Adipocyte (in vitro differentiated cells): ENCODE measurements at regions not wholly inside any gene's neighbourhood (a gene's known extent, or its start where the extent isn't known, plus 50 kb on each side); places are given as distances from the start of the nearest gene placed in this dataset.

ENCODE experiments used
- DNase-seq: peaks from one replicate; pipeline ENCODE4 v3.0.0-alpha.2; 2015; ENCODE audit warnings: low read depth
- H3K27me3 ChIP-seq: replicated peaks from 2 replicates; pipeline ENCODE4 v1.7.0; 2013; ENCODE audit warnings: mild to moderate bottlenecking, low read length, moderate library complexity; ENCODE audit not compliant: control insufficient read depth, insufficient read depth
- H3K36me3 ChIP-seq: 2 replicates; pipeline ENCODE4 v1.7.0; 2013; ENCODE audit warnings: low read length, mild to moderate bottlenecking, moderate library complexity; ENCODE audit not compliant: control insufficient read depth, insufficient read depth, severe bottlenecking
- H3K4me1 ChIP-seq: 2 replicates; pipeline ENCODE4 v1.7.0; 2013; ENCODE audit warnings: mild to moderate bottlenecking, low read length, moderate library complexity; ENCODE audit not compliant: control insufficient read depth, insufficient read depth
- H3K4me3 ChIP-seq: 2 replicates; pipeline ENCODE4 v1.7.0; 2013; ENCODE audit warnings: mild to moderate bottlenecking, low read length, moderate library complexity
- H3K9ac ChIP-seq: 2 replicates; pipeline ENCODE4 v1.7.0; 2013; ENCODE audit warnings: mild to moderate bottlenecking, low read length, moderate library complexity
- H3K9me3 ChIP-seq: 2 replicates; pipeline ENCODE4 v1.7.0; 2013; ENCODE audit warnings: mild to moderate bottlenecking, low read length, moderate library complexity; ENCODE audit not compliant: control insufficient read depth

DNA sequence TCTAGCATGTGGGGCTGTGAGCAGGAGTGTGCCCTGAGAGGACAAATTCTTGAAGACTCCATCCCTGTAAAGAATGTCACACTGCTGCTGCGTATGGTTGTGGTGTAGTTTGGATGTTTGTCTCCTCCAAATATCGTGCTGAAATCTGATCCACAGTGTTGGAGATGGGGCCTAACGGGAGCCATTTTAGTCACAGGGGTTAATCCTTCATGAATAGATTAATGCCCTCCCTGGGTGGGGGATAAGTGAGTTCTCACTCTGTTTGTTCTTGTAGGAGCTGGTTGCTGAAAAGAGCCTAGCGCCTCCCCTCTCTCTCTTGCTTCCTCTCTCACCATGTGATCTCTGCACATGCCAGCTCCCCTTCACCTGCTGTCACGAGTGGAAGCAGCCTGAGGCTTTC, 94.5 kb upstream of the VASH1 start:
- no peaks in the 10 kb centered on the region for H3K36me3 ChIP-seq
- H3K4me1 ChIP-seq, result no peaks in the 10 kb centered on the region
- no peak for DNase-seq
- H3K27me3 ChIP-seq, result no peaks in the 10 kb centered on the region
- no peak overlapping the region for H3K9ac ChIP-seq
- no peak overlapping the region for H3K4me3 ChIP-seq
- H3K9me3 ChIP-seq, result peaks cover 6% of the 10 kb centered on the region

DNA sequence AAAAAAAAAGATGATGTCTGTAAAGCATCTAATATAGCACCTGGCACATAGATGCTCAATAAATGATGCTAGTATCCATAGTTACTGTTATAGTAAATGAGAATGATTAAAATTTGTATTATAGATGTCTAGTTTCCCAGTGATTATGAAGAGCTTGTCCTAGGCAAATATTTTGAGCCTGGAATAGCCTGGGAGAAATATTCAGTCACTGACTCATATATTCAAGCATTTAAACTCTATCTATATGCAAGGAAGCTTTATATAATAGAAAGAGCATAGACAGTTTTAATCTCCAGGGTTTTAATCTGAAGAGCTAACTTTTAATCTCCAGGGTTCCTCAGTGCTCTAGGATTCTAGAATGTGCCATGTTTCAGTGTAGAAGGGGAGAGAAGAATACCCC, 91.5 kb upstream of the VASH1 start:
- peaks cover 6% of the 10 kb centered on the region for H3K9me3 ChIP-seq
- no peak overlapping the region for H3K4me3 ChIP-seq
- DNase-seq, result peak; percentile 1
- peaks cover 13% of the 10 kb centered on the region for H3K27me3 ChIP-seq
- H3K36me3 ChIP-seq, result no peaks in the 10 kb centered on the region
- H3K4me1 ChIP-seq, result no peaks in the 10 kb centered on the region
- H3K9ac ChIP-seq, result no peak overlapping the region

DNA sequence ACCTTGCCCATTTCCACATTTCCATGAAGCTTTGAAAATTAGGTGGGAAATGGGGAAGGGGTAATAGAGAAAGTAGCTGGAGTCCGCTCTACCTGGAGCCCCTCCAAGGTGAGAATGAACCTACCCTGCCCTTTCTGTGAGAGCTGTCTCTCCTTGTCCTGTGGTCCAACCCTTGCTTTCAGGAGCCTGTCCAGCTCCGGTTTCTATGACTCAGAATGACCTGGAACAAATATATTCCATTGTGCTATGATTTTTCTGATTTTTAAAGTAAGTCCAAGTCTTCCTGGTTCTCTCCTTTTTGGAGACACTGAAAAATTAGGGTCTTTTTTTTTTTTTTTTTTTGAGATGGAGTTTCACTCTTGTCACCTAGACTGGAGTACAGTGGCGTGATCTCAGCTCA, 89.1 kb upstream of the VASH1 start:
- Histone ChIP-seq H3K9ac (no peak overlapping the region), H3K36me3 (no peaks in the 10 kb centered on the region), H3K4me3 (no peak overlapping the region), H3K27me3 (peaks cover 18% of the 10 kb centered on the region), H3K4me1 (no peaks in the 10 kb centered on the region), H3K9me3 (peaks cover 6% of the 10 kb centered on the region)
- no peak for DNase-seq

DNA sequence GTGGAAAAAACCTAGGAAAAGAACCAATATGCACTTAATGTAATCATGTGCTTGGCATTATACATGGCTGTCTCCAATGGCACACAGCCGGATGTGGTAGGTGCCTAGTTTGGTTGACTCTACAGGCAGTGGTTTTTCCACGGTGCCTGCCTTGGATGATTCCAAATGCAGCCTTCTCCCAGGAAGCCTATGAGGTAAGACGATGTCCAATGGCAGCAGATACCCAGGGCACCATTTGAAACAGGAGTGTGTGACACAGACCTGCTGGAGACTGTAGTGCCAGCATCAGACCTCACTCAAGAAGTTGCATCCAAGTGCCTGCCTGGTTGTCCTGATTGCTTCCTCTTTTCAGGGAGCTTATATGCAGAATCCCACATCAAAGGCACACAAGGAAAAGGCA, 88.0 kb upstream of the VASH1 start:
- Histone ChIP-seq H3K4me3 (no peak overlapping the region), H3K36me3 (no peaks in the 10 kb centered on the region), H3K4me1 (no peaks in the 10 kb centered on the region), H3K9me3 (peaks cover 6% of the 10 kb centered on the region), H3K9ac (no peak overlapping the region), H3K27me3 (peaks cover 18% of the 10 kb centered on the region)
- DNase-seq, result no peak

DNA sequence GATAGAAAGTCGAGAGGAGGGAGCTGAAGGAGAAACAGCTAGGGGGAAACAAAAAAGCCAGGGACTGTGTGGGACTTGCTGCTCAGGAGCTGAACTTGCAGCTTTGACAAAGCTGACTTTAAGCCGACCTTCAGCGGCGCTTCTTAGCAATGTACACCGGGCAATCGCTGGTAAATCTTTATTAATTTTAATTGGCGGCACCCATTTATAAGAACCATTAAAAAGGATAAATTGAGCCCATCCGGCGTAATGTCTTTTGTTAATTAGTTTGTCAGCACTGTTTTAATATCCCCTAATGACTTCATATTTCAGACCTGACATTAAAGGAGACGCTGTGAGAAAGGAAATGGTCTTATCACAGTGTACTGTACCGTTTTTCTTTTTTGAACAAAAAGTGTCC, 86.2 kb upstream of the VASH1 start:
- H3K36me3 ChIP-seq, result no peaks in the 10 kb centered on the region
- peaks cover 18% of the 10 kb centered on the region for H3K27me3 ChIP-seq
- no peaks in the 10 kb centered on the region for H3K4me1 ChIP-seq
- H3K4me3 ChIP-seq, result no peak overlapping the region
- no peak overlapping the region for H3K9ac ChIP-seq
- no peak for DNase-seq
- no peaks in the 10 kb centered on the region for H3K9me3 ChIP-seq

DNA sequence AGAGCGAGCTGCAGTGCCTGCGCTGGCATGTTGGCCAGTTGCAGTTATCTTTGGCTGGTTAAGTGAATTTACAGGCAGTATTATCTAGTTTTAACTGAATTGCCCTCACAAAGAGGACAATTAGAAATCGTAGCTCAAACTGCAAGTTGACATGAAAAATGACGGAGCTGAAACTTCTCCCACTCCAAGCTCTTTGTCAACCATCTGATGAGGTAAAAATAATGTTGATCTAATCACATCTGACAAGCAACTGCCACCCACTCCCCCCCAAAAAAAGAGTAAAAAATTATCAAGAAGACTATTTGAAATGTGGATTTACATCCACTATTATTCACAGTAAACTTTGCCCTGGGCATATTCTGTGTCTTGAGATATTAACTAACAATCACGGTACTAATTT, 84.7 kb upstream of the VASH1 start:
- Histone ChIP-seq H3K9me3 (peaks cover 3% of the 10 kb centered on the region), H3K4me3 (no peak overlapping the region), H3K9ac (no peak overlapping the region), H3K4me1 (no peaks in the 10 kb centered on the region), H3K36me3 (no peaks in the 10 kb centered on the region), H3K27me3 (peaks cover 18% of the 10 kb centered on the region)
- no peak for DNase-seq

DNA sequence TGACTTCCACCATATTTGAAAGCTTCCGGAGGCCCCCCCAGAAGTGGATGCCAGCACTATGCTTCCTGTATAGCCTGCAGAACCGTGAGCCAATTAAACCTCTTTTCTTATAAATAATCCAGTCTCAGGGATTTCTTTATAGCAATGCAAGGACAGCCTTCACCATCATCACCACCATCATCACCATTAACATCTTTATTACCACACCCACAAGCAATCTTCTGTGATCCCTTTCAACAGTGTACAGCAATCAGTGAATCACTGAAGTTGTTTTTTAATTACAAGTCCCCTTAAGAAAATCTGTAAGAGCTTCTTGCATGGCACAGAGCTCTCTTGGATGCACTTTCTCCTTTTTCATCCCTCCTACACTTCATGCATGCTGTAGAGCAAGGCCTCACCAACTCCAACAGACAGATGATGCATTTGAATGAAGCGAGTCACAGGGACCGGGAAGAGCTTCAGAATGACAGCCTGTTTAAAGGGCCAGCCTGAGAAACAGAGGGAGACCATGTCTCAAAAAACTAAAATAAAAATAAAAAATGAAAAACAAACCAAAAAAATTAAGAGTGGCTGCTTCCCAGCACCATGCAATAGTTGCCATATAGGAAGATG, 83.6 kb upstream of the VASH1 start:
- no peaks in the 10 kb centered on the region for H3K36me3 ChIP-seq
- H3K9me3 ChIP-seq, result peaks cover 12% of the 10 kb centered on the region
- H3K4me1 ChIP-seq, result no peaks in the 10 kb centered on the region
- H3K27me3 ChIP-seq, result peaks cover 18% of the 10 kb centered on the region
- no peak overlapping the region for H3K9ac ChIP-seq
- H3K4me3 ChIP-seq, result no peak overlapping the region
- no peak for DNase-seq

DNA sequence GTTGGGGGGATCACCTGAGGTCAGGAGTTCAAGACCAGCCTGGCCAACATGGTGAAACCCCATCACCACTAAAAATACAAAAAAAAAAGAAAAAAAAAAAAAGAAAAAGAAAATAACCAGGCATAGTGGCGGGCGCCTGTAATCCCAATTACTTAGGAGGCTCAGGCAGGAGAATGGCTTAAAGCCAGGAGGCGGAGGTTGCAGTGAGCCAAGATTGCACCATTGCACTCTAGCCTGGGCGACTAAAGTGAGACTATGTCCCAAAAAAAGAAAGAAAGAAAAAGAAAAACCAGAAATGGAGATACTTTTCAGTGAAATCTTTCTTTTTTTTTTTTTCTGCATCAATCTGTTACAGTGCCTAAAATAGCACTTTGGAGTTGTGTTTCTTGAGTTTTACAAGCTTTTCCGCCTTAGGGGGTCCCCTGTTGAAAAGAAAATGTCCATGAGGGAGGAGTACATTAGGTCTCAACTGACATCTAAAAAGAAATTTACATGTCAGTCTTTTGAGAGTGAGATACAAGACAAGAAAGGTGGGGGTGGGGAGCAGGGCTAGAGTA, 82.9 kb upstream of the VASH1 start:
- H3K9me3 ChIP-seq, result peaks cover 16% of the 10 kb centered on the region
- H3K9ac ChIP-seq, result no peak overlapping the region
- no peak for DNase-seq
- H3K4me3 ChIP-seq, result no peak overlapping the region
- no peaks in the 10 kb centered on the region for H3K36me3 ChIP-seq
- H3K27me3 ChIP-seq, result peaks cover 18% of the 10 kb centered on the region
- no peaks in the 10 kb centered on the region for H3K4me1 ChIP-seq

GRCh38 chr14:76682367-76682766, 78.9 kb upstream of the VASH1 start:
- Histone ChIP-seq H3K27me3 (no peaks in the 10 kb centered on the region), H3K4me1 (no peaks in the 10 kb centered on the region), H3K4me3 (no peak overlapping the region), H3K9me3 (peaks cover 22% of the 10 kb centered on the region), H3K36me3 (no peaks in the 10 kb centered on the region), H3K9ac (no peak overlapping the region)
- no peak for DNase-seq

DNA sequence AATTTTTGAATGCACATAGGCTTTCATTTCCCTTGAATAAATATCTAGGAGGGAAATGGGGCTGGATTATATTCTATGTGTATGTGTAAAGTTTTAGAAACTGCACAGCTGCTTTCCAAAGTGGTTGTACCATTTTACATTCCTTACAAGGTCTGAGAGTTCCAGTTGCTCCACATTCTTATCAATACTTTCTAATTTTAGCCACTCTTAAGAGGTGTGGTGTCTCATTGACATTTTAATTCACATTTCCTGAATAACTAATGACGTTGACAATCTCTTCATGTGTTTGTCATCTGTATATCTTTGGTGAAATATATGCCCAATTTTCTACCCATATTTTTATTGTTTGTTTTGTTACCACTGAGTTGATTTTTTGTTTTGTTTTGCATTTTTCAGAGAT, 74.6 kb upstream of the VASH1 start:
- Histone ChIP-seq H3K9ac (no peak overlapping the region), H3K4me1 (no peaks in the 10 kb centered on the region)

GRCh38 chr14:76687611-76688382, 73.5 kb upstream of the VASH1 start:
- DNase-seq, result no peak
- no peaks in the 10 kb centered on the region for H3K36me3 ChIP-seq
- no peak overlapping the region for H3K4me3 ChIP-seq
- H3K9ac ChIP-seq, result no peak overlapping the region
- no peaks in the 10 kb centered on the region for H3K4me1 ChIP-seq
- no peaks in the 10 kb centered on the region for H3K27me3 ChIP-seq
- H3K9me3 ChIP-seq, result peaks cover 26% of the 10 kb centered on the region

More for the DNA sequence above, 74.6 kb upstream of the VASH1 start:
- H3K27me3 ChIP-seq, result no peaks in the 10 kb centered on the region
- peaks cover 37% of the 10 kb centered on the region for H3K9me3 ChIP-seq
- no peaks in the 10 kb centered on the region for H3K36me3 ChIP-seq
- no peak overlapping the region for H3K4me3 ChIP-seq
- no peak for DNase-seq
